Panc1 (cell line): ENCODE measurements at regions not wholly inside any gene's neighbourhood (a gene's known extent, or its start where the extent isn't known, plus 50 kb on each side); places are given as distances from the start of the nearest gene placed in this dataset.

ENCODE experiments used
- ATAC-seq: fragments of 200-7000 bp; cut with Tn5 transposase; 2 replicates; pipeline ENCODE4 v1.9.1; 2020; ENCODE audit warnings: mild to moderate bottlenecking, moderate library complexity
- BruUV-seq: library from RNA; stranded (reverse); fragments of 400-500 nt; replicated peaks from 2 replicates; lab custom pipeline; 2021; lab: Mats Ljungman, UMichigan
- CTCF ChIA-PET: fragments of 300-600 bp; sonication (Branson Sonifier 250); formaldehyde crosslinking; loops from one replicate; lab custom pipeline; 2022; ENCODE audit warnings: antibody characterized with exemption; lab: Charles Lee
- POLR2A ChIA-PET: fragments of 300-600 bp; sonication (Branson Sonifier 250); formaldehyde crosslinking; loops from one replicate; lab custom pipeline; 2022; ENCODE audit warnings: antibody characterized with exemption; lab: Charles Lee
- DNase-seq: peaks from one replicate; pipeline ENCODE4 v3.0.0-alpha.2; 2010; ENCODE audit warnings: low read depth, low spot score
- H3K27ac ChIP-seq: 2 replicates; pipeline ENCODE4 v1.5.1; 2011; ENCODE audit warnings: mild to moderate bottlenecking, low read length, inconsistent platforms
- H3K27me3 ChIP-seq: fragments of 200-500 bp; sonication (Bioruptor generic); 2 replicates; pipeline ENCODE4 v1.6.0; 2014; ENCODE audit warnings: low read length, inconsistent platforms; ENCODE audit not compliant: control insufficient read depth, insufficient read depth
- H3K36me3 ChIP-seq: fragments of 200-500 bp; sonication (Bioruptor generic); 2 replicates; pipeline ENCODE4 v1.5.1; 2014; ENCODE audit warnings: inconsistent platforms, mild to moderate bottlenecking, low read length, moderate library complexity; ENCODE audit not compliant: control insufficient read depth, insufficient read depth
- H3K4me1 ChIP-seq: 2 replicates; pipeline ENCODE4 v1.5.1; 2011; ENCODE audit warnings: inconsistent platforms, mild to moderate bottlenecking, low read length, moderate library complexity; ENCODE audit not compliant: control insufficient read depth, insufficient read depth
- H3K4me3 ChIP-seq, 2 experiments: 2 replicates each; pipeline ENCODE4 v1.5.1; 2011 to 2012; ENCODE audit warnings: low read depth in 2 of 2, low read length in 2 of 2, mild to moderate bottlenecking in 2 of 2, inconsistent platforms in 1 of 2, moderate library complexity in 1 of 2
- H3K9me3 ChIP-seq: fragments of 200-500 bp; sonication (Bioruptor generic); 2 replicates; pipeline ENCODE4 v1.5.1; 2014; ENCODE audit warnings: low read depth, mild to moderate bottlenecking, inconsistent platforms, low read length, moderate library complexity; ENCODE audit not compliant: control insufficient read depth, insufficient read depth
- POLR2AphosphoS5 ChIP-seq: IDR thresholded peaks from 2 replicates; pipeline ENCODE4 v1.6.1; 2012; ENCODE audit warnings: mild to moderate bottlenecking, low read depth, low read length, moderate library complexity
- SIN3A ChIP-seq: IDR thresholded peaks from 2 replicates; pipeline ENCODE4 v1.6.1; 2012; ENCODE audit warnings: low read depth, mild to moderate bottlenecking, low read length, moderate library complexity, borderline replicate concordance; ENCODE audit not compliant: insufficient read depth
- TCF7L2 ChIP-seq: IDR thresholded peaks from 2 replicates; pipeline ENCODE4 v1.6.1; 2011; ENCODE audit warnings: mild to moderate bottlenecking, low read depth, low read length, inconsistent platforms
- in situ Hi-C: cut with HindIII; loops from 2 replicates; pipeline ENCODE4 v1.10.0; 2016; ENCODE audit warnings: low sequenced_read_pairs, low pct_unique_long_range_greater_than_20kb
- intact Hi-C: fragments of 100-400 bp; cut with micrococcal nuclease; formaldehyde crosslinking; loops from one replicate; pipeline ENCODE4 v1.10.0; 2022; ENCODE audit not compliant: unreplicated experiment
- TF ChIP-seq, protein P1 (sequence below), 2 experiments: IDR thresholded peaks; 2 replicates each; pipeline ENCODE4 v1.6.1; 2011 to 2012; ENCODE audit warnings: low read depth in 2 of 2, control low read depth in 1 of 2, low read length in 1 of 2, mild to moderate bottlenecking in 1 of 2, moderate library complexity in 1 of 2; ENCODE audit not compliant: insufficient read depth in 1 of 2
- TF ChIP-seq, protein P2 (sequence below): fragments of 450-650 bp; IDR thresholded peaks from 2 replicates; pipeline ENCODE4 v1.5.1; 2017; ENCODE audit warnings: mild to moderate bottlenecking

DNA sequence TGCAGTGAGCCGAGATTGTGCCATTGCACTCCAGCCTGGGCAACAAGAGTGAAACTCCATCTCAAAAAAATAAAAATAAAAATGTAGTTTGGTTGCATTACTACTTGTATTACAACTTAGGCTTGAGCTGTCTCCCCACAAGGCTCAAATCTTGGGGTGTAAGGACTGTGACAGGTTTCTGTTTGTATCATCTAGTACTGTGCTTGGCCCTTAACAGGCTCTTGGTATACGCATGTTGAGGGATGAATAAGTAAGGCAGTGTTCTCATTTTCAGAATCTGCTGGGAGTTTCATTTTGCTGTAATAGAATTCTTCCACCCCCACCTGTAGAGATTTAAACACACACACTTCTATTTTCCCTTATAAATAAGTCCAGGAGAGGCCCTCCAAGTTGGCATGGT is 289.4 kb upstream of the EEF2KMT start:
- no peak overlapping the region for H3K27ac ChIP-seq
- no peaks in the 10 kb centered on the region for H3K36me3 ChIP-seq
- DNase-seq: no peak
- no peaks in the 10 kb centered on the region for H3K4me1 ChIP-seq
- H3K4me3 ChIP-seq: no peak overlapping the region
- ATAC-seq: no peak
- H3K9me3 ChIP-seq: no peaks in the 10 kb centered on the region
- intact Hi-C loops (no loop called here), in situ Hi-C loops (no loop called here)
- no peak for TF ChIP-seq POLR2AphosphoS5
- no peak for TF ChIP-seq TCF7L2
- TF ChIP-seq, protein P1, sequence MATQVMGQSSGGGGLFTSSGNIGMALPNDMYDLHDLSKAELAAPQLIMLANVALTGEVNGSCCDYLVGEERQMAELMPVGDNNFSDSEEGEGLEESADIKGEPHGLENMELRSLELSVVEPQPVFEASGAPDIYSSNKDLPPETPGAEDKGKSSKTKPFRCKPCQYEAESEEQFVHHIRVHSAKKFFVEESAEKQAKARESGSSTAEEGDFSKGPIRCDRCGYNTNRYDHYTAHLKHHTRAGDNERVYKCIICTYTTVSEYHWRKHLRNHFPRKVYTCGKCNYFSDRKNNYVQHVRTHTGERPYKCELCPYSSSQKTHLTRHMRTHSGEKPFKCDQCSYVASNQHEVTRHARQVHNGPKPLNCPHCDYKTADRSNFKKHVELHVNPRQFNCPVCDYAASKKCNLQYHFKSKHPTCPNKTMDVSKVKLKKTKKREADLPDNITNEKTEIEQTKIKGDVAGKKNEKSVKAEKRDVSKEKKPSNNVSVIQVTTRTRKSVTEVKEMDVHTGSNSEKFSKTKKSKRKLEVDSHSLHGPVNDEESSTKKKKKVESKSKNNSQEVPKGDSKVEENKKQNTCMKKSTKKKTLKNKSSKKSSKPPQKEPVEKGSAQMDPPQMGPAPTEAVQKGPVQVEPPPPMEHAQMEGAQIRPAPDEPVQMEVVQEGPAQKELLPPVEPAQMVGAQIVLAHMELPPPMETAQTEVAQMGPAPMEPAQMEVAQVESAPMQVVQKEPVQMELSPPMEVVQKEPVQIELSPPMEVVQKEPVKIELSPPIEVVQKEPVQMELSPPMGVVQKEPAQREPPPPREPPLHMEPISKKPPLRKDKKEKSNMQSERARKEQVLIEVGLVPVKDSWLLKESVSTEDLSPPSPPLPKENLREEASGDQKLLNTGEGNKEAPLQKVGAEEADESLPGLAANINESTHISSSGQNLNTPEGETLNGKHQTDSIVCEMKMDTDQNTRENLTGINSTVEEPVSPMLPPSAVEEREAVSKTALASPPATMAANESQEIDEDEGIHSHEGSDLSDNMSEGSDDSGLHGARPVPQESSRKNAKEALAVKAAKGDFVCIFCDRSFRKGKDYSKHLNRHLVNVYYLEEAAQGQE (IDR thresholded peaks at IDR 0.05; ENCODE audit: insufficient read depth in 1 of 2, low read depth in 2 of 2, low read length in 1 of 2): no peak
- TF ChIP-seq, protein P2, sequence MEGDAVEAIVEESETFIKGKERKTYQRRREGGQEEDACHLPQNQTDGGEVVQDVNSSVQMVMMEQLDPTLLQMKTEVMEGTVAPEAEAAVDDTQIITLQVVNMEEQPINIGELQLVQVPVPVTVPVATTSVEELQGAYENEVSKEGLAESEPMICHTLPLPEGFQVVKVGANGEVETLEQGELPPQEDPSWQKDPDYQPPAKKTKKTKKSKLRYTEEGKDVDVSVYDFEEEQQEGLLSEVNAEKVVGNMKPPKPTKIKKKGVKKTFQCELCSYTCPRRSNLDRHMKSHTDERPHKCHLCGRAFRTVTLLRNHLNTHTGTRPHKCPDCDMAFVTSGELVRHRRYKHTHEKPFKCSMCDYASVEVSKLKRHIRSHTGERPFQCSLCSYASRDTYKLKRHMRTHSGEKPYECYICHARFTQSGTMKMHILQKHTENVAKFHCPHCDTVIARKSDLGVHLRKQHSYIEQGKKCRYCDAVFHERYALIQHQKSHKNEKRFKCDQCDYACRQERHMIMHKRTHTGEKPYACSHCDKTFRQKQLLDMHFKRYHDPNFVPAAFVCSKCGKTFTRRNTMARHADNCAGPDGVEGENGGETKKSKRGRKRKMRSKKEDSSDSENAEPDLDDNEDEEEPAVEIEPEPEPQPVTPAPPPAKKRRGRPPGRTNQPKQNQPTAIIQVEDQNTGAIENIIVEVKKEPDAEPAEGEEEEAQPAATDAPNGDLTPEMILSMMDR: no peak
- no peak for TF ChIP-seq SIN3A
- H3K27me3 ChIP-seq: peaks cover 4% of the 10 kb centered on the region
- POLR2A ChIA-PET: no interaction called here
- CTCF ChIA-PET: no interaction called here
- no TSS peak for BruUV-seq

DNA sequence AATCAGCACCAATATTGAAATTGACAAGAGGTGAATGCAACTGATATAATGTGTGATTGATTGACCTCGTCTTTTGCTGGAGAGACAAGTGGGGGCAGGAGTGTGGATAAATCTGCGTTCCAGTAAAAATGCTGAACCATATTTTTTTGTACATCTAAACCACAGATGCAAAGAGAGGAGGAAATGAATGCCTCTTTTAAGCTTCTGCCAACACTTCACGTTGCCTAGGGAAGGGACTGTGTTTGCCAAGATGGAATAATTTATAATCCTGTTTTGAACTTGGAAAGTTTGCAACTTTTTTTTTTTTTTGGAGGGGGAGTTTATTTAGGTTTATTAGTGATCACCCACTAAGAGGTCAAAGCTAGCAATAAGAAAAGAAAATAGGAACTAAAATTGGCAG is 288.2 kb upstream of the EEF2KMT start:
- CTCF ChIA-PET: no interaction called here
- Histone ChIP-seq H3K27me3 (peaks cover 6% of the 10 kb centered on the region), H3K27ac (no peak overlapping the region), H3K4me3 (no peak overlapping the region), H3K4me1 (no peaks in the 10 kb centered on the region), H3K36me3 (no peaks in the 10 kb centered on the region), H3K9me3 (no peaks in the 10 kb centered on the region)
- in situ Hi-C loops: no loop called here
- no peak for TF ChIP-seq SIN3A
- TF ChIP-seq, protein P2: no peak
- TF ChIP-seq TCF7L2: no peak
- no peak for TF ChIP-seq POLR2AphosphoS5
- TF ChIP-seq, protein P1 (IDR thresholded peaks at IDR 0.05; ENCODE audit: insufficient read depth in 1 of 2, low read depth in 2 of 2, low read length in 1 of 2): no peak
- ATAC-seq (no peak), DNase-seq (no peak)
- POLR2A ChIA-PET: no interaction called here
- intact Hi-C loops: no loop called here
- no TSS peak for BruUV-seq
